Epidermal melanocyte (primary cell): ENCODE measurements at regions not wholly inside any gene's neighbourhood (a gene's known extent, or its start where the extent isn't known, plus 50 kb on each side); places are given as distances from the start of the nearest gene placed in this dataset.

Experiments
- DNase-seq: peaks from one replicate; pipeline ENCODE4 v3.0.0; 2011; ENCODE audit warnings: low spot score; ENCODE audit not compliant: insufficient read length

DNA sequence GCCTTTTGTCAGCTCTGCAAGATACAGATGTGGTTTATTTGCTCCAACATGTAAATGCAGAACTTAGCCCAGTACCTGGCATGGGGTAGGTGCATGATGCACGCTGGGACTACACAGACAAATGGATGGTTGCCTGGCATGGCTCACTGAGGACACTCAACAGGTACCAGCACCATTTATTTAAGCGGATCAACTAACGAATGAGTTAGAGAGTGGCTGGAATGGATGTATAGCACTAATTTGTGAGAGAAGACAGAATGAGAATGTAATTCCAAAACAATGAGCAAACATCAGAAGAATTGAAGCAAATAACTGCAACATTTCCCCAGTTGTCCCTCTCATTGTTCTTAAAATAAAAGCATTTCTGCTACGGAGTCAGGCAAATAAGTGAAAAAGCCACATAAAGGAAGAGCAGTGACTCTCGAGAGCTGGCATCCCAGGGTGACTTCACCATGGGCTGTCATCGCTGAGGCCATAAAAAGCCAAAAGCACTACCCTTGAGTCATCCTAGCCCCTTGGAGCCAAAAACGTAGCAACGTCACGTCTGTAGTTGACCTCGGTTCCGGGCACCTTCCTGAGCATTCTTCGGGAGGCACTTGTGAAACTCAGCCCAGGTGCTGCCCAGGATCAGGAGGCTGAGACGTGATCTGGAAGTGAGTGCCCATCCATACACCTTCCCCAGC, 290.3 kb downstream of the NSG2 start:
- DNase-seq: peak; percentile 73

DNA sequence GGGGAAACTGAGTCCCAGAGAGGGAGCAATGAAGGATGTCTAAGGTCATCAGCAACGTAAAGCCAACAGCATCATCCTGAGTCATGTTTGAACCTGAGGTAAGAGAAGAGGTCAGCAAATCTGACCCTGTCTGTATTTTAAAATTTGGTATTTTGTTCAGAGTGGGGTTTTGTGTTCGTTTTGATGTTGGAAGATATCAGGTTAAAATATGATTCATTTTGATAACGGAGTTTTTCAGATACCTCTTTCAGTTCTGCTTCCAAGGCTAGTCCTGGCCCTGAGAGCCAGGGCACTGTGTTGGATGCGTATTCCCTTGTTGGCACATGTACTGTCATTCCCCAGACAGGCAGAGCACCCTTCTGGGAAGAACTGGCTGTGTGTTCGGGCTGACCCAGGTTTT, 291.0 kb downstream of the NSG2 start:
- no peak for DNase-seq

DNA sequence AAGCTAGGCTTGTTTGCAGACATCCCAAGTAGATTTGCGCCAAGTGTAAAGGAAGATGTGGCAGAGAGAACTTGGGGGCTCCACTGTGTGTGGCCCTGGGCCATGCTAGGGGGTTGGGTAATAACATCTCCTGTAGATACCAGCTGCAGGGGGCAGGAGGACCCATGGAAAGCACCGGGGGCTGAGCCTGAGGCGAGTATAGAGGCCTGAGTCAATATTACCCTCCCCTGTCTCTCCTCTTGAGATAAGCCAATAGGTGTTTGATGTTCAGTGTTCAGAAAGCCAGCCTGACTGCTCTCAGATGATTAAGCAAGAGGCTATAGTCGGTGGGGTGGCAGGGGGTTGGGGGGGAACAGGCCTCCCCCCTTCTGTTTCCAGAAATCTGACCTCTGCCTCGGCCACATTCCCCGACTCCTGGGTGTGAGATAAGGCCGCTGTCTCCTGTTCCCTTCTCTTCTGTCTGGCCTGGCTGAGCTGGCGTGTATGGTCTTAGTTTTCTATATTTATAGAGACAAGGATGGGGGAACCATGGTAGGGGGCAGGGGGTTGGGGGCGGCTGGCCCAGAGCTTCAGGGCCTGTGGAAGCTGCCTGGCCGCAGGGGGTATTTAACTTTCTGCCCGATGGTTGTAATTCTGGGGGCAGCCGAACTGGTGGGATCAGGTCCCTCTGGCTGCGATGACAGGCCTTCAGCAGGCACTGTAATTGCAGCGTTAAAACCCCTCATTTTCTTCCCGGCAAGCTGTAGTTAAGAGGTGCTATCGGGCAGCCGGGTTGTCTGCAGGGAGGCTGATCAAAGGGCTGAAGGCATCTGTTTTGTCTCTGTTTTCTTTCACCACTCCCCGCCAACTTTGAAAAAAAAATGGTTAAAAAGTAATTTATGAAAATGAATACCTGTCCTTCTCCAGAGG, 292.0 kb downstream of the NSG2 start:
- no peak for DNase-seq

DNA sequence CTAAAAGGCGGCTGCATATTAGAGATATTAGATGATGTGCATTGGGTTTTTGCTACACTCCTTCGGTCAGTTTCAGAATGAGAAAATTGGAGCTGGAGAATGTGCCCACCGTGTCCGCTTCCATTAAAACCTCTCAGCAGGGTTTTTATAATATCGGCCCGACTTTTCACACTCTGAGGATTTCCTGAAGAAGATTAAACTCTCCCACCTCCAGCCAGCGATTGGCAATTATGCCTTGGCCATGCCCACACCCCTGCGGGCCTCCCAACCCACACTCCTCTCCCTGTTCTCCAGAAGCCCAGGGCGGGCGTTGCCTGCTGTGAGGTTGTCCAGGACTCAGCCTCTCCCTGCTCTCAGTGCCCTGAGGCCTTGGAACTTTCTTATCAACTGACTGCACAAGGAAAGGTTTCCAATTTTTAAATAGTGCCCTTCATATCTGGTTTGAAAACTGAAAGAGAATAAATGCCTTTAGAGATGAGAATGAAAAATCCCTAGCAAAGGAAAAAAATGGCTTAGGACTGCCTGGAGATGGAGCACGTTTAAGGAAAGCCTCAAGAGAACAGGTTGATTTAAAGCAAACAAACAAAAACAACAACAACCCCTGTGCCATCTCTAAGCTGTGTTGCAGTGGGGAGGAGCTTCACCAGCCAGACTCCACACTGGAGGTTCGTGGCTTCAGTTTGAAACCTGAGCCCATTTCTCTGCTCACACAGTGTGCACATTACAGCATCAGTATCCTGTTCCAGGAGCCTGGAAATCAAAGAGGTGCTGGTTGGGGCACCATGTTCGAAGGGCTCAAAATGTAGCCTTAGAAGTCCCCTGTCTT, 292.9 kb downstream of the NSG2 start:
- no peak for DNase-seq

DNA sequence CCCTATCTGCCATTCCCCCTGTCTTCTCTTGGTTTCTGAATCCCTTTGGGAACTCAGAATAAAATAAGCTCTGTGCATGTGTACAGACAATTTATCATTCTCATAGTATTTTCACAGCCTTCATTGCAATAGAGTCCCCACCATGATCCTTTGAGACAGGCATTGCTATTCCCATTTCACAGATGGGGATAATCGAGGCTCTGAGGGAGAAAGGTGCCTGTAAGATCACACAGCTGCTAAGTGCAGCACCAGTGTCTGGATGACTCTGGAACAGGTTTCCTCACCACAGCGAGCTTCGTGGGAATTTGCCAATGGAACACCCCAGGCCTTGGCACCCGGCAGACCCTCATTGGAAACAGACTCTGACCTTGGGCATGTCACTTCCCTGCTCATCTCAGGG, 293.6 kb downstream of the NSG2 start:
- DNase-seq: no peak

DNA sequence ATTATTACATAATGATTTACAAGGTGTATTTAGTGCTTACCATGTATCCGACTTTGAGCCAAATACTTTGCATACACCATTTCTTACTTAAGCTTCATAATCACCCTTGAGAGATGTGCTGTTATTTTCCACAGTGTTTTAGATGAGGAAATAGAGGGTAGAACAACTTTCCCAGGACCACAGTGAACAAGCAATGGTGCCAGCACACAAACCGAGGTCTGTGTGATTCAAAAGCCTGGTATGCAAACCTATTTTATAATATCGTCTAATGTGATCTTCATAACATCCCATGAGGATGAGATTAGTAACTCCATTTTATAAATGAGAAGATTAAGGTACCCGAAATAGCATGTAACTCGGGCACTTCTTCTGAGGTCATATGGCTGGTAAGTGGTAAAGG, 294.7 kb downstream of the NSG2 start:
- no peak for DNase-seq

DNA sequence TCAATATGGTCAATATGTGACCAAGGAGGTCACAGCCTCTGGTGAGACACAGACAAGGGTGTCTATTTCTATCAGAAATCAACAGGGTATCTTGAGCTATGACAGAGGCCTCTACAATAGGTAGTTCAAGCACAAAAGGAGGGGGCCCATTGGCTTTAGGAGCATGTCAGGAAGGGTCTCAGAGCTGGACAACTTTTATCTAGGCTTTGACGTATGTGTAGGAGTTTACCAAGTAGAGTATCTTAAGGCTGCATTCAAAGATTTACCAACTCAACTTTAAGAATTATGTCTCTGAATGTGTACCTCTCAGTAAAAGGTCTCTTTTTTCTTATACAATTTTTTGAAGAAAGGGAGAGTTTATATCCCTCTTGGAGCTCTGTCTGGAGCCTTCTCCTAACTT, 297.2 kb downstream of the NSG2 start:
- DNase-seq: no peak

DNA sequence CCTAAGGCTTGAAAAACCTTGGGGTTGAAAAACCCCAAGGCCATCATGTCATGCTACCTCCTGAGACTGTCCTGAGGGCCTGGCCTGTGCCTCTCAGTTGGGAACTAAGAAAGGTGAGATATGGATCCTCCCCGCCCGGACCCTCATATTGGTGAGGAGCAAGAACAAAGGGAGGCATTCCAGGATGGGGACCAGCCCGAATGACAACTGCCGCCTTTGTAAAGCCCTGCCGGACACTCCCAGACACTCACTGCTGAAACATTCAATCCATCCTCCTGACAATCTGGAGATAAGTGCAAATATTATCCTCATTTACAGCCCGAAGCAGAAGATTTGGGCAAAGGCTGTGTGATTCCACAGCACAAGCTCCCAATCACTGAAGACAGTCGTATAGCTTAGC, 298.3 kb downstream of the NSG2 start:
- DNase-seq: no peak

DNA sequence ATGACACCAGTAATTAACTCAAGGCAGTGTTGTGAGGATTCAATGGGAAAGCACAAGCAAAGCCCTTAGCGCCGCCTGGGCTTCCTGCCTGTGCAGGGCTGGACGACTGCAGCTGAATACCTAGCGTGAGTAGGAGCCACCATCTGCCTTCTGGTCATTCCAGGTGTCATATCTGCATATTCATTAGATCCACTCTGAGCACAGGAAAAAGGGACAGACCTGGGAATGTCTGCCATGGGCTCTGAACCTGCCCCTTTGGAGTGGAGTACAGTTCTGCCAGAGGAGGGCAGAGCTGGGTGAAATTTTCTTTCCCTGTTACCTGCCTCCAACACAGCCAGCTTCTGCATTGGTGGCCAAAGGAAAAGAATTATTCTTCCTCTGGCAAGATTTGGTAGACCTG, 298.8 kb downstream of the NSG2 start:
- no peak for DNase-seq

DNA sequence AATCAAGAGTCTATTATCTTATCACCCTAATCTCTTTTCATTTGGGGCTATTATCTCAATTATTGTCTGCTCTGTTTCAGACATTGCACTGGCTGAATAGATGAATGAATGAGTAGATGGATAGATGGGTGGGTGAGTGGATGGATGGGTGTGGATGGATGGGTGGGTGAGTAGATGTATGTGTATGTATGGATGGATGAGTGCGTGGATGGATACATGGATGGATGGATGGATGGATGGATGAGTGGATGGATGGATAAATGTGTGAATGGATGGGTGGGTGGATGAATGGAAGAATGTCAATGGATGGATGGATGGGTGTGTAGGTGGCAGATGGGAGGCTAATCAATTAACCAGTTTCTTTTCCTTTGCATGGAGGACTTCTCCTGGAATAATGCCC, 301.7 kb downstream of the NSG2 start:
- no peak for DNase-seq

DNA sequence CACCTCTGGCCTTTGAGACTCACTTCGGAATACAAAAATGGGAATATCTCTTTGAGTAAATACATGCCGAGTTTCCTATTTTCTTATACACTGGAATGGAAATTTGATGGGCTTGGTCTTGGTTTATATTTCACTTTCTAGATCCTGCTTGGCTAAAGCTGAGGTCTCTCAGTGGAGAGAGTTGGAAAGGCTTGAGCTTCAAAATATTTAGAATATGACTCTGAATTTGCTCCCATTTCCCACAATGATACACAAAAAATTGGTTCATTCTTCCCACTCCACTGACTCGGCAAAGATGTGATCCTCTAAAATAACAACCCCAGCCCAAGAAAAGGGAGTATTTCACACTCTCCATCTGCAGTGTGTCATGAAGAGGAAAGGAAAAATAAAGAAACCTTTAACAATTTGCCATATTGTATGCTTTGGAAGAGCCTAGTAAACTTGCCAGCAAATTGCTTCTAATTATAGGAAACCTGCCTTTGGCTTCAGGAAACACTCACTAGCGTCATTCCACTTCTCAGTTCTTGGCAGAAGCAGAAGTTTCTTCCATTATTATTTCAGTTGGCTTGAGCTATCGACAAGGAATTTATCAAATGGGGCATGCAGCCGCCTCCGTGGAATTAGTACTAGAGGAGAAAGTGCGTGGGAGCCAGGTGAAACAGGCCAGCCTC, 302.9 kb downstream of the NSG2 start:
- no peak for DNase-seq

DNA sequence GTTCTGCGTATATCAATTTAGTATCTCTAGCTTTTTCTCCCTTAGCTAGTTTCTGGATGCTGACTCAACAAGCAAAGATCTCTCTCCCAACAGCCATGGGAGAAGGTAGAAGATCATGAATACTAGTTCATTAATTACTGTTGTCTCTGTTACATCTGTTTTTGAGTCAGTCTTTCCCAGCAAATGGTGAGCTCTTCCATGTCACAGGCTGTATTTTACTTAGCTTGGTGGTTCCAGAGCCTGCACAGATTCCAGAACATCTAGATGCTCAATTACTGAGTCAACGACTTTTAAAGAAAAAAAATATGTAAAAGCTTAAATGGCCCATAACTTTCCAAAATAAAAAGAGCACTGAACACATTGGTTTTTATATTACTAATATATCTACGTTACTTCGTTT, 307.2 kb downstream of the NSG2 start:
- DNase-seq: no peak

DNA sequence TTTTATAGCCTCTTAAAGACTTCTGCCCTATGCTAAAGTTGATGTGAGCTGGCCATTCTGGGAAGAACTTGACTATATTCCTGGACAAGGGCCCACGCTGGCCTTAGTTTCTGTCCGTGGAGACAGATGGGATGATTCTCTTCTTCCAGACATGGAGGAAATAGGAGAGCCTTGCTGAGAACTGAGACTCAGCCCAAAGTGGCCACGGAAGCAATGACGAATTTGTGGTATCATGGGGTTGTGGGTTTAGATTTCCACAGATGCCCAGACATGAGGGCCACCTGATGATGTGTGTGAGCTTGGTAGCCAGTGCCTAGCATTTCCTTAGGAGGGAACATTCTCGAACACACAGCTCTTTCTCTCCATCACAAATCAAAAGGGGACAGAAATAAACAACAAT, 309.1 kb downstream of the NSG2 start:
- no peak for DNase-seq

DNA sequence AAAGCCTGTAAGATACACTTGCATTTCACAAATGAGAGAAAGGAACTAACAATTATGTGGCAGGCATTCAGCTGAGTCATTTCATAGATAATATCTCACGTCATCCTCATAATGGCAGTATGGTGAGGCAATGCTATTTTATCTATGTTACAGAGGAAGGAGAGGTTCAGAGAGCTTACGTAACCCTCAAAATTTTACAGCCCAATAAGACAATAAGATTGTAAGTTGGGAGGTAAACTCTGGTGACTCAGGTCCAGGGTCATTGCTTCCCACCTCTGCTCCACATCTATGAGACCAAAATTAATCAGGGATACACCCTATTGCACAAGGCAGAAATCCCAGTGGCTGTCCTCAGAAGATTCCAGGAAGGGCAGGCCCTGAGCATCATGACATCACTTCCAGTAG, 309.7 kb downstream of the NSG2 start:
- DNase-seq: no peak

DNA sequence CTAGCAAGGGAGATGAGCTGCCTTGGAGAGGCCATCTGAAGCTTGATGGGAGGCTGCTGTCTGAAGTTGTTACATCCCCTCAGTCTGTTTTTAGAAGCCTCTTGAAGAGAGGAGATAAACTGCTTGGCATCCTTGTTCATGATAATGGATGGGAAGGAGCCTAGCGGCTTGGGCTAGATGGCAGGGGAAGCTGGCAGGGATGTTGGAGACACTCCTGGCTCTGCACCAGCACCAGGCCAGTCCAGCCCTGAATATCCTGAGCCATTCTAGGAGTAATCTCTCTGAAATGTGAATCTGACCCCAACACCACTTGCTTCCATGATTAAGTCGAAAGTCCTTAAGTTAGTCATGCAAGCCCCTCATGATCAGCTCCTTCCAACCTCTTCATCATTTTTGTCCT, 310.5 kb downstream of the NSG2 start:
- DNase-seq: no peak

DNA sequence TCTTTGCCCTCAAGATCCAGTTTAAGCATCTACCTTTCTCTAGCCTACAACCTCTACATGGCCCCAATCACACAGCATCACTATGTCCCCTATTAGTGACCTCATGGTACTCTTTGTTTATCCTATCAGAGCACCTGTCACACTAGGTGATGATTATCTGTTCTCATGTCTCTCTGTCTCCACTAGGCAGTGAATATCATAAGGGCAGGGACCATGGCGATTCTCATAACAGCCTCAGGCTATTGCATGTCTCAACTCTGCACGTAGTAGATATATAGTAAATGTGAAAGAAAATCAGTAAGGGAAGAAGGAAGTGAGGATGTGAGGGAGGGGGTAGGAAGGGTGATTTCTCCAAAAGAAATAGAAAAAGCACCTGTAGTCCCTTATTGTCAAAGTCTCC, 311.0 kb downstream of the NSG2 start:
- DNase-seq: no peak

DNA sequence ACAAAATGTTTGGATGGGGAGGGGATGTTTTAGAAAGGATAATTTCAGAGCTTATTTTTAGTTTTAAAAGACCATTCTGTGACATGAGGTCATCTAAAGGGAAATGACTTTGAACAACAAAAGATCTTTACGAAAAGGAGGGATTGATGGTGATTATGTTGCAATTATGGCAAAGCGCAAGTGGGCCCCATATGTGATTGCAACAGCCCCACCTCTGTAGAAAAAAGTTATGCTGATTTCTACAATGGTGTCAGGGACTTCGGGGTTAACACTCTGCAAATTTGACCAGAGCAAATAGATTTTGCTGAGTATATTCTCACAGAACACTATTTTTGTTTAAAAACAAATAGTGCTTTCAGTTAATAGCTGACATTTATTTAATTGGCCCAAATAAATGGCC, 312.8 kb downstream of the NSG2 start:
- no peak for DNase-seq

DNA sequence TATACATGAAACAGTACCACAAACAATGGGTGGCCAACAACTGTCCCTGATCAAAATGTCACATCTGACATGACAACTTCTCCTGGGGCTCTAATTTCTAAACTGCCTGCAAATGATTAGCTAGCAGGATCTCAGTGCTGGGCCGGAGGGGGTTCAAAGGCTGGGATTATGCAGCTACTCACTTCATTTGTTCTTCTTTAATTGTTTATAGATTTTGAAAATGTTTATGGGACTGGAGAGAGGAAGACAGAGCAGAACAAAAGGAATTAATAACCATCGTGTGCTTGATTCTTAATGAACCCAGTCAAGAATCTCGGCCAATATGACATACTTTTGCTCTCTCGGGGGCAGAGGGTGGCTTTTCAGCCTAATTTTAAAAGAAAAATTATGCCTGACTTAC, 313.6 kb downstream of the NSG2 start:
- DNase-seq: no peak

DNA sequence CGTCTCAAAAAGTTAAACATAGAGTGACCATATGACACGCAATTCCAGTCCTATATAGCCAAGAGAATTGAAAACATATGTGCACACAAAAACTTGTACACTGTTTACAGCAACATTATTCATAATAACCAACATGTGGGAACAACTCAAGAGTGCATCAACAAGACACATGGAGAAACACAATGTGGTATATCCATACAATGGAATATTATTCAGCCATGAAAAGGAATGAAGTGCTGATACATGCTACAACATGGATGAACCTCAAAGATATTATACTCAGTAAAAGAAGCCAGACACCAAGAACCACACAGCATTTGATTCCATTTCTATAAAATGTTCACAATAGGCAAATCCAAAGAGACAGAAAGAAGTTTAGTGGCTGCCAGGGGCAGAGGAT, 317.0 kb downstream of the NSG2 start:
- DNase-seq: no peak

DNA sequence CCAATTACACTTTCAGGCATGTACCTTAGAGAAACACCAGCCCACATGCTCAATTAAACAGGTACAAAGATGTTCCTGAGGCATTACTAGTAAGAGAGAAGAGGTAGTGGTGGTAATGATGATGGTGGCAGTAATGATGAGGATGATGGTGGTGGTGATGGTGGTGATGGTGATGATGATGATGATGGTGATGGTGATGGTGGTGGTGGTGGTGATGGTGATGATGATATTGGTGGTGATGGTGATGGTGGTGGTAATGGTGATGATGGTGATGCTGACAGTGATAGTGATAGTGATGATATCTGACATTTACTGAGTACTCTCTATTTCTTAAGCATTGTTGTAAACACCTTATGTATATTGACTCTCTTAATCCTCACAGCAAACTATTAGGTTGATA, 318.4 kb downstream of the NSG2 start:
- no peak for DNase-seq

DNA sequence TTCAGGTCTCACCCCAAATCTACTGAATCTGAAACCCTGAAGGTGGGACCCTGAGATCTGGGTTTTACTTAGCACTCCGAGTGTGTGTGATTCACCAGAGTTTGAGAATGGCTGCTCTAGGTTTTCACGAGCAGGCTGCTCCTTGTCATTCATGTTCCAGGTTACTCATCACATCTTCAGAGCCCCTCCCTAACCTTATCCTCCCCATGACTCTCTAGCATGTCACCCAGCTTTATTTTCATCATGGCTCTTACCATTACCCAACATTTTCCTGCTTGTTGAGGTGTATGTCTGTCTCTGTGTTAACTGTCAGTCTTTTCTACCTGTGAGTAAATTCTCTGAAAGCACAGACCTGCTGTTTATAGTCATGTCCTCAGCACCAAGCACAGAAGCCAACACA, 319.2 kb downstream of the NSG2 start:
- DNase-seq: no peak
